Vagina (tissue), 2 donors: ENCODE measurements at regions not wholly inside any gene's neighbourhood (a gene's known extent, or its start where the extent isn't known, plus 50 kb on each side); places are given as distances from the start of the nearest gene placed in this dataset.

ENCODE experiments used
- DNase-seq, 2 donors: peaks; one replicate each; pipeline ENCODE4 v3.0.0-alpha.2; 2017; ENCODE audit errors: extremely low spot score in 2 of 2
- H3K27ac ChIP-seq: fragments of 200-600 bp; sonication (generic); one replicate; pipeline ENCODE4 v1.5.1; 2019
- H3K27me3 ChIP-seq: fragments of 200-600 bp; sonication (generic); one replicate; pipeline ENCODE4 v1.5.1; 2019
- H3K36me3 ChIP-seq, 2 donors: fragments of 200-600 bp; sonication (generic); one replicate each; pipeline ENCODE4 v1.5.1; 2017 to 2019
- H3K4me1 ChIP-seq: fragments of 200-600 bp; sonication (generic); one replicate; pipeline ENCODE4 v1.5.1; 2019
- H3K4me3 ChIP-seq, 2 donors: fragments of 200-600 bp; sonication (generic); 1 replicate in 1 of 2; 2 replicates in 1 of 2; pipeline ENCODE4 v1.5.1; 2016 to 2019
- H3K9me3 ChIP-seq: fragments of 200-600 bp; sonication (generic); one replicate; pipeline ENCODE4 v1.5.1; 2019
- POLR2A ChIP-seq, 2 donors: fragments of 450-650 bp; IDR thresholded peaks; one replicate each; pipeline ENCODE4 v1.6.1; 2017; ENCODE audit warnings: antibody characterized with exemption in 2 of 2, mild to moderate bottlenecking in 2 of 2, moderate library complexity in 2 of 2
- POLR2AphosphoS5 ChIP-seq, 2 donors: sonication (generic); formaldehyde crosslinking; IDR thresholded peaks; one replicate each; pipeline ENCODE4 v1.9.0; 2017; ENCODE audit warnings: antibody characterized with exemption in 2 of 2, mild to moderate bottlenecking in 2 of 2, low read depth in 1 of 2; ENCODE audit not compliant: insufficient read depth in 1 of 2
- intact Hi-C: fragments of 100-400 bp; cut with DNase I; formaldehyde crosslinking; loops from one replicate; pipeline ENCODE4 v1.15.1; 2023
- TF ChIP-seq, protein P1 (sequence below), 3 experiments: fragments of 450-650 bp in 2 of 3; fragments of 200-600 bp in 1 of 3; sonication (generic) in 1 of 3; IDR thresholded peaks; one replicate each; pipeline ENCODE4 v1.5.1; 2017 to 2019; ENCODE audit warnings: antibody characterized with exemption in 3 of 3, mild to moderate bottlenecking in 2 of 3, moderate library complexity in 2 of 3

DNA sequence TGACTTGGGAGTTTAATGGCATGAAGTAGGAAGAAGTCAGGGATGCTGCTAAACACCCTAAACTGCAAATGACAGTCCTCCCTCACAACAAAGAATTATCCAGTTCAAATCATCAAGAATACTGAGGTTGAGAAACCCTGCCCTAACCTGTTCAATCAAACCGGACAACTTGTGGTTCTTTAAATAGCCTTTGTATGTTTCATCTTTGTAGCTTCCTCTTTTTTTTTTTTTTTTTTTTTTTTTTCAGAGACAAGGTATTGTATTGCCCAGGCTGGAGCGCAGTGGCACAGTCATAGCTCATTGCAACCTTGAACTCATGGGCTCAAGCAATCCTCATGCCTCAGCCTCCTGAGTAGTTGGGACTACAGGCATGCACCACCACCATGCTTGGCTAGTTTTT is 52.5 kb upstream of the TTC29 start:
- H3K36me3 ChIP-seq: no peaks in the 10 kb centered on the region
- no peak overlapping the region for H3K27ac ChIP-seq
- no peaks in the 10 kb centered on the region for H3K27me3 ChIP-seq
- H3K4me3 ChIP-seq: no peak overlapping the region
- no peak for TF ChIP-seq POLR2AphosphoS5 (IDR thresholded peaks at IDR 0.05; ENCODE audit: insufficient read depth in 1 of 2, low read depth in 1 of 2)
- no peak for TF ChIP-seq POLR2A (IDR thresholded peaks at IDR 0.05)
- TF ChIP-seq, protein P1, sequence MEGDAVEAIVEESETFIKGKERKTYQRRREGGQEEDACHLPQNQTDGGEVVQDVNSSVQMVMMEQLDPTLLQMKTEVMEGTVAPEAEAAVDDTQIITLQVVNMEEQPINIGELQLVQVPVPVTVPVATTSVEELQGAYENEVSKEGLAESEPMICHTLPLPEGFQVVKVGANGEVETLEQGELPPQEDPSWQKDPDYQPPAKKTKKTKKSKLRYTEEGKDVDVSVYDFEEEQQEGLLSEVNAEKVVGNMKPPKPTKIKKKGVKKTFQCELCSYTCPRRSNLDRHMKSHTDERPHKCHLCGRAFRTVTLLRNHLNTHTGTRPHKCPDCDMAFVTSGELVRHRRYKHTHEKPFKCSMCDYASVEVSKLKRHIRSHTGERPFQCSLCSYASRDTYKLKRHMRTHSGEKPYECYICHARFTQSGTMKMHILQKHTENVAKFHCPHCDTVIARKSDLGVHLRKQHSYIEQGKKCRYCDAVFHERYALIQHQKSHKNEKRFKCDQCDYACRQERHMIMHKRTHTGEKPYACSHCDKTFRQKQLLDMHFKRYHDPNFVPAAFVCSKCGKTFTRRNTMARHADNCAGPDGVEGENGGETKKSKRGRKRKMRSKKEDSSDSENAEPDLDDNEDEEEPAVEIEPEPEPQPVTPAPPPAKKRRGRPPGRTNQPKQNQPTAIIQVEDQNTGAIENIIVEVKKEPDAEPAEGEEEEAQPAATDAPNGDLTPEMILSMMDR (IDR thresholded peaks at IDR 0.05): no peak
- no peaks in the 10 kb centered on the region for H3K9me3 ChIP-seq
- DNase-seq: no peak
- intact Hi-C loops: no loop called here
- H3K4me1 ChIP-seq: no peaks in the 10 kb centered on the region

DNA sequence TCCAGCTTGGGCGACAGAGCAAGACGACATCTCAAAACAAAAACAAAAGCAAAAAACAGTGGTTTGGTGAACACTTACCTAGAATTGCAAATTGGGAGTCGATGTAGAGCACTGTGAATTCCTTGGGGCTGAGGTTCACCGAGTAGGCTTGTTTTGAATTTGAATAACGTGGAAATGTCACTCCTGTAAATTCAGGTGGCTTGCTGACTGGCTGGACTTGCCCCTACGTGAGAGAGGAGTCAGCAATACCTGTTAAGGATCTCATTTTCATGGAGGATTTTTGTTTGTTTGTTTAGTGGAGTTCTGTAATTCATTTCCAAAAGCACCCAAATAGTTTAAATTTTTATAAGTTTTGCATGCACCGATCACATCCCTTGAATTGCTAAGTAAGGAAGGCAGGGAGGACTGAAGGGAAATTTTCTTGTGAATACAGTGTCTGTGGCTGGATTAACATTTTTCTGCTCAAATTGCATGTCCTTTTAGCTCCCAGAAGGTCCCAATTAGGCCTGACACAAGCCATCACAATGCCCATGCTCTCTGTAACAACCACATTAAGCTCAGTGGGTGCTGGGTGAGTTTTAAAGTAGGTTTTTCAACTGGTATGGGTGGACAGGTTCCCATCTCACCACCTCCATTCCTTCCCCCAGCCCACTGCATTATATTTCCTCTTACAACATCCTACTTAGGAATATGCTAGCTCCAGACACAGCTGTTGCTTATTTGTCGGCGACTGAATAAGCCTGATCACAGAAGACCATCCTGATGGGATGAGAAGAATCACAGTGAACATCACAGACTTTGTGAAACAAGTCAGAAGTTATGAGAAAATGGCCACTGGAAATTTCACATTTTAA is 58.5 kb upstream of the TTC29 start:
- Histone ChIP-seq H3K9me3 (no peaks in the 10 kb centered on the region), H3K36me3 (no peaks in the 10 kb centered on the region), H3K27ac (no peak overlapping the region), H3K4me1 (no peaks in the 10 kb centered on the region), H3K4me3 (no peak overlapping the region), H3K27me3 (no peaks in the 10 kb centered on the region)
- TF ChIP-seq, protein P1 (IDR thresholded peaks at IDR 0.05): no peak
- no peak for TF ChIP-seq POLR2AphosphoS5 (IDR thresholded peaks at IDR 0.05; ENCODE audit: insufficient read depth in 1 of 2, low read depth in 1 of 2)
- TF ChIP-seq POLR2A (IDR thresholded peaks at IDR 0.05): no peak
- DNase-seq: no peak
- intact Hi-C loops: no loop called here

DNA sequence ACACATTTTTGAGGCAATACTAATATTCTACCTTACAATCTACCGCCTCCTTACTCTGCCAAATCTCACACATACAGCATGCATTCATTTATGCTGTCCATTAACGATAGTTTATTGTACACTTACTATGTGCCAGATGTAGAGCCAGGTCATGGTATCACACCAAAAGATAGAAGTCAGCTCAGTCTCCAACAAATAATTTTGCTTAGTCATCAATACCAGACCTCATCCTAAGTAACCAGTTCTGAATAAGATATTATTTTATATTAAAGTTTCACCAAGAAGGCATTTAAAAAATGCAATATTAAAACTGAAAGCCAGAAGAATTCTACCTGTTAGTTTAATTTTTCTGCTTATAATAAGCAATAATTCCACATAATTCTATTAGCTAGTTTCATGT is 60.6 kb upstream of the TTC29 start:
- Histone ChIP-seq H3K9me3 (no peaks in the 10 kb centered on the region), H3K27me3 (no peaks in the 10 kb centered on the region), H3K36me3 (no peaks in the 10 kb centered on the region), H3K4me3 (no peak overlapping the region), H3K4me1 (no peaks in the 10 kb centered on the region), H3K27ac (no peak overlapping the region)
- no peak for DNase-seq
- no peak for TF ChIP-seq POLR2A (IDR thresholded peaks at IDR 0.05)
- TF ChIP-seq, protein P1 (IDR thresholded peaks at IDR 0.05): no peak
- no peak for TF ChIP-seq POLR2AphosphoS5 (IDR thresholded peaks at IDR 0.05; ENCODE audit: insufficient read depth in 1 of 2, low read depth in 1 of 2)
- intact Hi-C loops: no loop called here

DNA sequence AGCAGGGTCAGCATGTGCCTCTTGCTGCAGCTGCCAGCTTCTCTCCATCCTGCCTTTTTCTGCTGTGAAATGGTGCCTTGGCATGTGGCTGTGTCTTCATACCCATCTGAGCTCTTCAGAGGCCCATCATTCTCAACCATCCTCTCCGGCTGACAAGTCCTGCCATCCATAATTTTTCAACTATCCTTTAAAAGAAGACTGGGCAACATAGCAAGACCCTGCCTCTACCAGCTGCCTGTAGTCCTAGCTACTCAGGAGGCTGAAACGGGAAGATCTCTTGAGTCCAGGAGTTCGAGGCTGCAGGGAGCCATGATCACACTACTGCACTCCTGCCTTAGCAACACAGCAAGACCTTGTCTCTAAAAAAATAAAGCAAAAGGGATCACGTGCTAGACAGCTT is 64.2 kb upstream of the TTC29 start:
- no peak overlapping the region for H3K4me3 ChIP-seq
- H3K27me3 ChIP-seq: no peaks in the 10 kb centered on the region
- TF ChIP-seq POLR2A (IDR thresholded peaks at IDR 0.05) (no peak), POLR2AphosphoS5 (IDR thresholded peaks at IDR 0.05; ENCODE audit: insufficient read depth in 1 of 2, low read depth in 1 of 2) (no peak)
- TF ChIP-seq, protein P1 (IDR thresholded peaks at IDR 0.05): no peak
- H3K27ac ChIP-seq: no peak overlapping the region
- H3K9me3 ChIP-seq: no peaks in the 10 kb centered on the region
- DNase-seq: no peak
- intact Hi-C loops: no loop called here
- H3K4me1 ChIP-seq: no peaks in the 10 kb centered on the region
- H3K36me3 ChIP-seq: no peaks in the 10 kb centered on the region

DNA sequence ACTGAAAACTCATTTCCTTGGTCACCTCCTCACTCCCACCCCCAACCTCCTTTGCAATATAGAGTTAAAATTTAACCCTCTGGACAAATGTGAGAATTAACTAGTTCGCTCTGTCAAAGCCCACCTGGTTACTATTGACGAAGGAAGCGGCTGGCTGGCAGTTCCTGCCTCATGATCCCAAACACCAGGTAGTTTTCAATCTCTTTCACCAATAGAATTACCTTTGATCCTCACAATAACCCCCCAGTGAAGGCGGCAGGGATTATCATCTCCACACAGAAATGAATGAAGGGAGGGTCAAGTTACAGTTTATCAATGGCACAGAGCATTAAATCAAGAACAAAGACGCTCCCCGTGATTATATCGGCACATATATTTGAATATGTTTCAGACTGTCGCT is 65.7 kb upstream of the TTC29 start:
- H3K27me3 ChIP-seq: no peaks in the 10 kb centered on the region
- intact Hi-C loops: no loop called here
- DNase-seq: no peak
- H3K4me1 ChIP-seq: no peaks in the 10 kb centered on the region
- no peaks in the 10 kb centered on the region for H3K36me3 ChIP-seq
- H3K27ac ChIP-seq: no peak overlapping the region
- H3K4me3 ChIP-seq: no peak overlapping the region
- no peaks in the 10 kb centered on the region for H3K9me3 ChIP-seq
- TF ChIP-seq, protein P1 (IDR thresholded peaks at IDR 0.05): no peak
- TF ChIP-seq POLR2A (IDR thresholded peaks at IDR 0.05) (no peak), POLR2AphosphoS5 (IDR thresholded peaks at IDR 0.05; ENCODE audit: insufficient read depth in 1 of 2, low read depth in 1 of 2) (no peak)
